OCI-LY1 (cell line): ENCODE measurements at regions not wholly inside any gene's neighbourhood (a gene's known extent, or its start where the extent isn't known, plus 50 kb on each side); places are given as distances from the start of the nearest gene placed in this dataset.

Source experiments
- H2AFZ ChIP-seq: fragments of 200-600 bp; sonication (generic), shearing (Covaris generic); 2 replicates; pipeline ENCODE4 v1.6.0; 2014; ENCODE audit warnings: antibody characterized with exemption, mild to moderate bottlenecking, low read length
- H3F3A ChIP-seq: fragments of 200-600 bp; sonication (generic), shearing (Covaris generic); 2 replicates; pipeline ENCODE4 v1.6.0; 2014; ENCODE audit warnings: mild to moderate bottlenecking, antibody characterized with exemption, low read length, moderate library complexity; ENCODE audit not compliant: insufficient read depth
- H3K27ac ChIP-seq: fragments of 200-600 bp; sonication (generic); 2 replicates; pipeline ENCODE4 v1.5.1; 2014; ENCODE audit warnings: low read length, mixed run types, mild to moderate bottlenecking, low read depth; ENCODE audit not compliant: poor library complexity, severe bottlenecking
- H3K27me3 ChIP-seq: fragments of 200-600 bp; sonication (generic); 2 replicates; pipeline ENCODE4 v1.6.0; 2014; ENCODE audit warnings: antibody characterized with exemption, mild to moderate bottlenecking, low read length, moderate library complexity; ENCODE audit not compliant: insufficient read depth
- H3K36me3 ChIP-seq: fragments of 200-600 bp; sonication (generic); 2 replicates; pipeline ENCODE4 v1.6.1; 2014; ENCODE audit warnings: mild to moderate bottlenecking, antibody characterized with exemption, low read length, moderate library complexity, mixed read lengths; ENCODE audit not compliant: insufficient read depth
- H3K4me1 ChIP-seq: fragments of 200-600 bp; sonication (generic); 2 replicates; pipeline ENCODE4 v1.5.1; 2014; ENCODE audit warnings: mild to moderate bottlenecking, low read length, moderate library complexity; ENCODE audit not compliant: insufficient read depth, severe bottlenecking
- H3K4me2 ChIP-seq: fragments of 200-600 bp; sonication (generic), shearing (Covaris generic); 2 replicates; pipeline ENCODE4 v1.6.1; 2014; ENCODE audit warnings: low read length
- H3K4me3 ChIP-seq: fragments of 200-600 bp; sonication (generic); 2 replicates; pipeline ENCODE4 v1.5.1; 2014; ENCODE audit warnings: low read length, low read depth, mild to moderate bottlenecking, mixed read lengths; ENCODE audit not compliant: poor library complexity, severe bottlenecking
- H3K79me2 ChIP-seq: fragments of 200-600 bp; shearing (Covaris generic); 2 replicates; pipeline ENCODE4 v1.6.1; 2016; ENCODE audit warnings: mixed run types, low read length, mixed read lengths; ENCODE audit not compliant: insufficient read depth
- H3K9ac ChIP-seq: fragments of 200-600 bp; sonication (generic), shearing (Covaris generic); 2 replicates; pipeline ENCODE4 v1.6.1; 2014; ENCODE audit warnings: mild to moderate bottlenecking, low read length, mixed read lengths
- H3K9me2 ChIP-seq: fragments of 200-600 bp; sonication (generic), shearing (Covaris generic); 2 replicates; pipeline ENCODE4 v1.6.1; 2014; ENCODE audit warnings: low read depth, mild to moderate bottlenecking, low read length, mixed read lengths
- H3K9me3 ChIP-seq: fragments of 200-600 bp; shearing (Covaris generic); 2 replicates; pipeline ENCODE4 v1.6.1; 2014; ENCODE audit warnings: low read length, mixed read lengths
- H4K20me1 ChIP-seq: fragments of 200-600 bp; sonication (generic), shearing (Covaris generic); 2 replicates; pipeline ENCODE4 v1.6.0; 2016; ENCODE audit warnings: mild to moderate bottlenecking, low read length; ENCODE audit not compliant: insufficient read depth
- EZH2 ChIP-seq: fragments of 200-600 bp; sonication (generic), shearing (Covaris generic); IDR thresholded peaks from 2 replicates; pipeline ENCODE4 v1.8.0; 2017; ENCODE audit warnings: borderline replicate concordance, mixed run types, mild to moderate bottlenecking, antibody characterized with exemption, low read length, moderate library complexity, mixed read lengths
- TF ChIP-seq, protein P1 (sequence below): fragments of 200-600 bp; sonication (generic), shearing (Covaris generic); IDR thresholded peaks from 2 replicates; pipeline ENCODE4 v1.5.1; 2017; ENCODE audit warnings: mild to moderate bottlenecking, antibody characterized with exemption, low read length, moderate library complexity, mixed read lengths

- H3K4me3 ChIP-seq, result no peak overlapping the region
- no peak overlapping the region for H2AFZ ChIP-seq
- no peaks in the 10 kb centered on the region for H3F3A ChIP-seq
- no peaks in the 10 kb centered on the region for H3K79me2 ChIP-seq
- H3K27ac ChIP-seq, result no peak overlapping the region
- no peak overlapping the region for H3K4me2 ChIP-seq
- no peaks in the 10 kb centered on the region for H3K36me3 ChIP-seq
- no peaks in the 10 kb centered on the region for H3K27me3 ChIP-seq
- H3K4me1 ChIP-seq, result no peaks in the 10 kb centered on the region
- no peaks in the 10 kb centered on the region for H3K9me3 ChIP-seq
- H3K9ac ChIP-seq, result no peak overlapping the region
- no peak for TF ChIP-seq EZH2
- TF ChIP-seq, protein P1, sequence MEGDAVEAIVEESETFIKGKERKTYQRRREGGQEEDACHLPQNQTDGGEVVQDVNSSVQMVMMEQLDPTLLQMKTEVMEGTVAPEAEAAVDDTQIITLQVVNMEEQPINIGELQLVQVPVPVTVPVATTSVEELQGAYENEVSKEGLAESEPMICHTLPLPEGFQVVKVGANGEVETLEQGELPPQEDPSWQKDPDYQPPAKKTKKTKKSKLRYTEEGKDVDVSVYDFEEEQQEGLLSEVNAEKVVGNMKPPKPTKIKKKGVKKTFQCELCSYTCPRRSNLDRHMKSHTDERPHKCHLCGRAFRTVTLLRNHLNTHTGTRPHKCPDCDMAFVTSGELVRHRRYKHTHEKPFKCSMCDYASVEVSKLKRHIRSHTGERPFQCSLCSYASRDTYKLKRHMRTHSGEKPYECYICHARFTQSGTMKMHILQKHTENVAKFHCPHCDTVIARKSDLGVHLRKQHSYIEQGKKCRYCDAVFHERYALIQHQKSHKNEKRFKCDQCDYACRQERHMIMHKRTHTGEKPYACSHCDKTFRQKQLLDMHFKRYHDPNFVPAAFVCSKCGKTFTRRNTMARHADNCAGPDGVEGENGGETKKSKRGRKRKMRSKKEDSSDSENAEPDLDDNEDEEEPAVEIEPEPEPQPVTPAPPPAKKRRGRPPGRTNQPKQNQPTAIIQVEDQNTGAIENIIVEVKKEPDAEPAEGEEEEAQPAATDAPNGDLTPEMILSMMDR, result no peak
- H3K9me2 ChIP-seq, result no peaks in the 10 kb centered on the region
- H4K20me1 ChIP-seq, result no peaks in the 10 kb centered on the region
These were observed 129.3 kb downstream of the SST start for GRCh38 chr3:187540847-187541246.

DNA sequence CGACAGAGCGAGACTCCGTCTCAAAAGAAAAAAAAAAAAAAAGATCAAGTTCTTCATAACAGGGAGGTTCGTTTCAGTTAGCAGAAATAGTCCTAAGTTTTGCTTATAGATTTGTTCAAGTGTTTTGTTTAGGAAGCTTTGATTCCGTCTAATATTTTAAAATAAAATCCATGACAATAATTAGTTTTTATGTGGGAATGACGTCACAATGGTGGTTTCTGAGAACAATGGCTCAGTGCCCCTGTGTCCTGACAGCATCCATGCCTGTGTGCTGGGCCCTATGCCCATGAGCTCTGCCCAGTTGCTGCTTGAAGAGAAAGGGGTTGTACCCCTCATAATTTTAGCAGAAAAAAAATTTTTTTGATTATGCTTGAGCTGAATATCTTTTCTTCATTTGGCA is 134.0 kb downstream of the SST start:
- Histone ChIP-seq H3K4me3 (no peak overlapping the region), H3K9ac (no peak overlapping the region), H3K27me3 (no peaks in the 10 kb centered on the region), H3K9me2 (no peaks in the 10 kb centered on the region), H2AFZ (no peak overlapping the region), H3K9me3 (peaks cover 4% of the 10 kb centered on the region), H4K20me1 (no peaks in the 10 kb centered on the region), H3K27ac (no peak overlapping the region), H3K4me1 (no peaks in the 10 kb centered on the region), H3K36me3 (no peaks in the 10 kb centered on the region), H3F3A (no peaks in the 10 kb centered on the region), H3K4me2 (no peak overlapping the region), H3K79me2 (no peaks in the 10 kb centered on the region)
- TF ChIP-seq, protein P1, result no peak
- TF ChIP-seq EZH2, result no peak

DNA sequence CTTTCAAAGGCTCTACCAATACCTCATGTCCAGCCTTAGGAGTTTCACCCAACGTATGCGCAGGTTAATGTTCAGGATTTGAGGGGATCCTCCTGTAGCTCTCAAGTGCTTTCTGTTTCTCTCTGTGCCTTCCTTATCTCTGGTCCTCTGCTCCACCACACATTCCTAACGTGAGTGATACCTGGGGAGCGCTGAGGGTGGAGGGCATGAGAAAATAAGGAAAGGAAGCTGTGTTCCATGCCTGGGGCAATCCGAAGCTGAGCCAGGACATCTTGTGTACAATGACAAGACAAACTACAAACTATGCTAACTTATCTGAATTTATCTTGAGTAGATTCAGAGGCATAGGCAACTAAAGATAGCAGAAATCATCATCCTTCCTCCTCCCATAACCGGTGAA is 136.4 kb downstream of the SST start:
- Histone ChIP-seq H3F3A (no peaks in the 10 kb centered on the region), H3K27me3 (no peaks in the 10 kb centered on the region), H3K4me2 (no peak overlapping the region), H3K9me3 (peaks cover 4% of the 10 kb centered on the region), H4K20me1 (no peaks in the 10 kb centered on the region), H3K4me3 (no peak overlapping the region), H3K9ac (no peak overlapping the region), H3K9me2 (no peaks in the 10 kb centered on the region), H3K27ac (no peak overlapping the region), H3K36me3 (no peaks in the 10 kb centered on the region), H3K4me1 (no peaks in the 10 kb centered on the region), H2AFZ (no peak overlapping the region), H3K79me2 (no peaks in the 10 kb centered on the region)
- no peak for TF ChIP-seq EZH2
- TF ChIP-seq, protein P1, result no peak
